Natural killer cell (primary cell): ENCODE measurements at regions not wholly inside any gene's neighbourhood (a gene's known extent, or its start where the extent isn't known, plus 50 kb on each side); places are given as distances from the start of the nearest gene placed in this dataset.
"Not testable (repeated sequence)": the region's sequence is repeated elsewhere in the genome, so short reads cannot be mapped to it uniquely, and the experiment has no call there.

ENCODE experiments used
- ATAC-seq, 3 donors: fragments of 150-1000 bp in 2 of 3; fragments of 200-7000 bp in 1 of 3; cut with Tn5 transposase; 1 replicate in 1 of 3; 2 replicates in 2 of 3; pipeline ENCODE4 v1.10.0; 2021; ENCODE audit warnings: mild to moderate bottlenecking in 2 of 3, moderate library complexity in 2 of 3
- DNase-seq, 2 donors: peaks; one replicate each; pipeline versions ENCODE4 v3.0.0 to v3.0.0-alpha.2; 2013 to 2021; ENCODE audit warnings: mixed read lengths in 1 of 2
- H3K27ac ChIP-seq: one replicate; pipeline ENCODE4 v1.5.1; 2013; ENCODE audit warnings: mild to moderate bottlenecking, low read length
- H3K27me3 ChIP-seq: one replicate; pipeline ENCODE4 v1.6.1; 2013; ENCODE audit warnings: low read length; ENCODE audit not compliant: control insufficient read depth, insufficient read depth
- H3K36me3 ChIP-seq: one replicate; pipeline ENCODE4 v1.6.1; 2013; ENCODE audit warnings: low read length; ENCODE audit not compliant: control insufficient read depth, insufficient read depth
- H3K4me1 ChIP-seq: one replicate; pipeline ENCODE4 v1.6.1; 2013; ENCODE audit warnings: low read length; ENCODE audit not compliant: control insufficient read depth, insufficient read depth
- H3K4me3 ChIP-seq: one replicate; pipeline ENCODE4 v1.5.1; 2013; ENCODE audit warnings: low read length
- H3K9me3 ChIP-seq: one replicate; pipeline ENCODE4 v1.6.1; 2013; ENCODE audit warnings: low read length; ENCODE audit not compliant: control insufficient read depth, insufficient read depth
- H3K27ac Mint-ChIP-seq, 2 donors: one replicate each; pipeline ENCODE4 v1.8.0; 2022; ENCODE audit warnings: mild to moderate bottlenecking in 2 of 2, mixed read lengths in 2 of 2, moderate library complexity in 1 of 2
- H3K27me3 Mint-ChIP-seq, 2 donors: one replicate each; pipeline ENCODE4 v1.8.0; 2022; ENCODE audit warnings: low read depth in 2 of 2, mixed read lengths in 2 of 2
- H3K36me3 Mint-ChIP-seq: one replicate; pipeline ENCODE4 v1.8.0; 2022; ENCODE audit warnings: mixed read lengths
- H3K4me1 Mint-ChIP-seq, 2 donors: one replicate each; pipeline ENCODE4 v1.8.0; 2022; ENCODE audit warnings: mixed read lengths in 2 of 2
- H3K4me3 Mint-ChIP-seq: one replicate; pipeline ENCODE4 v1.8.0; 2022; ENCODE audit warnings: mild to moderate bottlenecking, moderate library complexity, mixed read lengths
- H3K9me3 Mint-ChIP-seq, 2 donors: one replicate each; pipeline ENCODE4 v1.8.0; 2022; ENCODE audit warnings: mixed read lengths in 2 of 2
- CTCF ChIP-seq: fragments of 200-600 bp; IDR thresholded peaks from one replicate; pipeline ENCODE4 v1.8.0; 2022; ENCODE audit warnings: antibody characterized with exemption
- WGBS: methylation state at CpG from one replicate; pipeline ENCODE4 v1.1.7; 2013; ENCODE audit warnings: missing lambda C conversion rate; ENCODE audit not compliant: insufficient coverage; 5-methylcytosine and 5-hydroxymethylcytosine counted together
- intact Hi-C: fragments of 100-400 bp; cut with micrococcal nuclease; formaldehyde crosslinking; loops from one replicate; pipeline ENCODE4 v1.14.2; 2022

- no peak for TF ChIP-seq CTCF
- Mint-ChIP-seq H3K4me1 (peaks cover 17 to 18% of the 10 kb centered on the region in 2 donors), H3K4me3 (peak overlapping the region; percentile 91), H3K27me3 (peaks cover 20 to 36% of the 10 kb centered on the region in 2 donors), H3K9me3 (no peaks in the 10 kb centered on the region), H3K36me3 (no peaks in the 10 kb centered on the region), H3K27ac (peak overlapping the region in 1 of 2 donors; percentile 54)
- no peak overlapping the region for H3K27ac ChIP-seq
- H3K36me3 ChIP-seq: no peaks in the 10 kb centered on the region
- WGBS: 84% methylated on average over 8 of the region's 8 CpGs
- H3K9me3 ChIP-seq: no peaks in the 10 kb centered on the region
- ATAC-seq (no peak), DNase-seq (no peak)
- peak overlapping the region; percentile 35 for H3K4me3 ChIP-seq
- intact Hi-C loops: no loop called here
- H3K4me1 ChIP-seq: peaks cover 14% of the 10 kb centered on the region
- H3K27me3 ChIP-seq: peaks cover 7% of the 10 kb centered on the region
Measured at GRCh38 chr6:13874191-13874549, 50.6 kb upstream of the RNF182 start.

- peak; percentile 40 for TF ChIP-seq CTCF
- peaks cover 17 to 18% of the 10 kb centered on the region in 2 donors for H3K4me1 Mint-ChIP-seq
- intact Hi-C loops: no loop called here
Measured at GRCh38 chr6:13873288-13874190, 51.2 kb upstream of the RNF182 start.

GRCh38 chr6:13872681-13873080 lies 52.1 kb upstream of the RNF182 start:
- DNase-seq: no peak
- peak overlapping the region; percentile 91 for H3K4me3 Mint-ChIP-seq
- H3K4me3 ChIP-seq: no peak overlapping the region

More at GRCh38 chr6:13873288-13874190, 51.2 kb upstream of the RNF182 start:
- Histone ChIP-seq H3K4me3 (peak overlapping the region; percentile 35), H3K9me3 (no peaks in the 10 kb centered on the region), H3K27ac (no peak overlapping the region), H3K4me1 (peaks cover 14% of the 10 kb centered on the region), H3K36me3 (no peaks in the 10 kb centered on the region), H3K27me3 (peaks cover 7% of the 10 kb centered on the region)
- peak; percentile 40 to 79 for DNase-seq
- H3K9me3 Mint-ChIP-seq: no peaks in the 10 kb centered on the region
- peak; percentile 63 to 93 (median 76) for ATAC-seq
- H3K36me3 Mint-ChIP-seq: no peaks in the 10 kb centered on the region
- peak overlapping the region in 1 of 2 donors; percentile 54 for H3K27ac Mint-ChIP-seq
- H3K4me3 Mint-ChIP-seq: peak overlapping the region; percentile 91
- peaks cover 18 to 36% of the 10 kb centered on the region in 2 donors for H3K27me3 Mint-ChIP-seq
- 9% methylated on average over 48 of the region's 49 CpGs for WGBS

DNA sequence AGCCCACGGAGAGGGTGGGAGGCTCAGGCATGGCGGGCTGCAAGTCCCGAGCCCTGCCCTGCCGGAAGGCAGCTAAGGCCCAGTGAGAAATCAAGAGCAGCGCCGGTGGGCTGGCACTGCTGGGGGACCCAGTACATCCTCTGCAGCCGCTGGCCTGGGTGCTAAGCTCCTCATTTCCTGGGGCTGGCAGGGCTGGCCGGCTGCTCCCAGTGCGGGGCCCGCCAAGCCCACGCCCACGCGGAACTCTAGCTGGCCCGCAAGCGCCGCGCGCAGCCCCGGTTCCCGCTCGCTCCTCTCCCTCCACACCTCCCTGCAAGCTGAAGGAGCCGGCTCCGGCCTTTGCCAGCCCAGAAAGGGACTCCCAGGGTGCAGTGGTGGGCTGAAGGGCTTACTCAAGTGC lies 52.7 kb upstream of the RNF182 start:
- H3K27ac Mint-ChIP-seq, ATAC-seq, H3K27ac ChIP-seq, H3K4me3 ChIP-seq, H3K27me3 ChIP-seq, intact Hi-C loops, DNase-seq, H3K9me3 Mint-ChIP-seq, H3K36me3 Mint-ChIP-seq, H3K4me3 Mint-ChIP-seq, H3K9me3 ChIP-seq, H3K36me3 ChIP-seq: not testable (repeated sequence)
- whole genome bisulfite sequencing: 98% methylated on average over 23 of the region's 23 CpGs
- H3K4me1 ChIP-seq: peaks cover 14% of the 10 kb centered on the region
- H3K27me3 Mint-ChIP-seq: peaks cover 28 to 29% of the 10 kb centered on the region in 2 donors
- H3K4me1 Mint-ChIP-seq: peaks cover 17 to 18% of the 10 kb centered on the region in 2 donors

More at GRCh38 chr6:13872681-13873080, 52.1 kb upstream of the RNF182 start:
- Histone ChIP-seq H3K27me3 (peaks cover 7% of the 10 kb centered on the region), H3K4me1 (peaks cover 14% of the 10 kb centered on the region), H3K36me3 (no peaks in the 10 kb centered on the region), H3K27ac (no peak overlapping the region), H3K9me3 (no peaks in the 10 kb centered on the region)
- Mint-ChIP-seq H3K4me1 (peaks cover 17 to 18% of the 10 kb centered on the region in 2 donors), H3K36me3 (no peaks in the 10 kb centered on the region), H3K9me3 (no peaks in the 10 kb centered on the region), H3K27ac (peak overlapping the region in 1 of 2 donors; percentile 54), H3K27me3 (peaks cover 25 to 29% of the 10 kb centered on the region in 2 donors)
- 80% methylated on average over 1 of the region's 2 CpGs for WGBS
- ATAC-seq: no peak
- TF ChIP-seq CTCF: no peak
- intact Hi-C loops: no loop called here
